DOHH2 (cell line): ENCODE measurements at regions not wholly inside any gene's neighbourhood (a gene's known extent, or its start where the extent isn't known, plus 50 kb on each side); places are given as distances from the start of the nearest gene placed in this dataset.

Experiments
- H3F3A ChIP-seq: fragments of 200-600 bp; sonication (generic), shearing (Covaris generic); 2 replicates; pipeline ENCODE4 v1.6.0; 2016; ENCODE audit warnings: antibody characterized with exemption, mild to moderate bottlenecking; ENCODE audit not compliant: control insufficient read depth, insufficient read depth
- H3K27ac ChIP-seq: fragments of 200-600 bp; sonication (generic); 2 replicates; pipeline ENCODE4 v1.5.1; 2014; ENCODE audit warnings: low read depth, mild to moderate bottlenecking, low read length, moderate library complexity
- H3K27me3 ChIP-seq: fragments of 200-600 bp; sonication (generic); 2 replicates; pipeline ENCODE4 v1.6.1; 2014; ENCODE audit warnings: mild to moderate bottlenecking, low read length, mixed read lengths; ENCODE audit not compliant: control insufficient read depth
- H3K36me3 ChIP-seq: fragments of 200-600 bp; sonication (generic); 2 replicates; pipeline ENCODE4 v1.6.1; 2014; ENCODE audit warnings: mild to moderate bottlenecking, low read length, moderate library complexity, mixed read lengths; ENCODE audit not compliant: control insufficient read depth
- H3K4me1 ChIP-seq: fragments of 200-600 bp; sonication (generic); 2 replicates; pipeline ENCODE4 v1.6.1; 2014; ENCODE audit warnings: mild to moderate bottlenecking, low read length, mixed read lengths; ENCODE audit not compliant: control insufficient read depth
- H3K4me2 ChIP-seq: fragments of 200-600 bp; sonication (generic); 2 replicates; pipeline ENCODE4 v1.6.0; 2014; ENCODE audit warnings: mild to moderate bottlenecking, low read length, moderate library complexity
- H3K4me3 ChIP-seq: fragments of 200-600 bp; sonication (generic); 2 replicates; pipeline ENCODE4 v1.5.1; 2014; ENCODE audit warnings: mild to moderate bottlenecking, low read length, mixed read lengths
- H3K79me2 ChIP-seq: fragments of 200-600 bp; sonication (generic); 2 replicates; pipeline ENCODE4 v1.6.1; 2014; ENCODE audit warnings: mild to moderate bottlenecking, low read length, mixed read lengths; ENCODE audit not compliant: control insufficient read depth
- H3K9me2 ChIP-seq: fragments of 200-600 bp; sonication (generic); replicated peaks from 2 replicates; pipeline ENCODE4 v1.6.1; 2014; ENCODE audit warnings: mild to moderate bottlenecking, low read length, mixed read lengths; ENCODE audit not compliant: control insufficient read depth
- H3K9me3 ChIP-seq: fragments of 200-600 bp; sonication (generic); 2 replicates; pipeline ENCODE4 v1.6.1; 2014; ENCODE audit warnings: antibody characterized with exemption, low read length, mixed read lengths; ENCODE audit not compliant: control insufficient read depth, insufficient read depth
- H4K20me1 ChIP-seq: fragments of 200-600 bp; sonication (generic); 2 replicates; pipeline ENCODE4 v1.6.0; 2014; ENCODE audit warnings: low read depth, mild to moderate bottlenecking, antibody characterized with exemption, low read length, moderate library complexity; ENCODE audit not compliant: control insufficient read depth, insufficient read depth
- CTCF ChIP-seq: fragments of 200-600 bp; sonication (generic); IDR thresholded peaks from one replicate; pipeline ENCODE4 v1.5.1; 2014; ENCODE audit warnings: antibody characterized with exemption, mild to moderate bottlenecking, low read depth, low read length; ENCODE audit not compliant: poor library complexity, severe bottlenecking
- EZH2phosphoT487 ChIP-seq: fragments of 200-600 bp; sonication (generic); IDR thresholded peaks from 2 replicates; pipeline ENCODE4 v1.6.1; 2017; ENCODE audit warnings: borderline replicate concordance, mild to moderate bottlenecking, antibody characterized with exemption, low read length, moderate library complexity, mixed read lengths

GRCh38 chr7:63117-63480, 129.3 kb upstream of the FAM20C start:
- H3K79me2 ChIP-seq: no peaks in the 10 kb centered on the region
- no peaks in the 10 kb centered on the region for H3K36me3 ChIP-seq
- TF ChIP-seq EZH2phosphoT487 (no peak), CTCF (no peak)
- no peak overlapping the region for H3K4me3 ChIP-seq
- no peaks in the 10 kb centered on the region for H4K20me1 ChIP-seq
- no peak overlapping the region for H3K27ac ChIP-seq
- H3K9me3 ChIP-seq: no peaks in the 10 kb centered on the region
- H3K4me1 ChIP-seq: peaks cover 3% of the 10 kb centered on the region; the same call in 1 of the 2 replicates
- H3K27me3 ChIP-seq: no peaks in the 10 kb centered on the region
- no peak overlapping the region for H3K4me2 ChIP-seq
- H3F3A ChIP-seq: no peaks in the 10 kb centered on the region
- no peaks in the 10 kb centered on the region for H3K9me2 ChIP-seq

- peaks cover 3% of the 10 kb centered on the region; the same call in 1 of the 2 replicates for H3K4me1 ChIP-seq
- H4K20me1 ChIP-seq: no peaks in the 10 kb centered on the region
- no peak for TF ChIP-seq CTCF
- TF ChIP-seq EZH2phosphoT487: no peak
- H3K9me2 ChIP-seq: no peaks in the 10 kb centered on the region
- no peak overlapping the region for H3K4me2 ChIP-seq
- H3F3A ChIP-seq: no peaks in the 10 kb centered on the region
- no peaks in the 10 kb centered on the region for H3K27me3 ChIP-seq
- H3K9me3 ChIP-seq: no peaks in the 10 kb centered on the region
- H3K27ac ChIP-seq: no peak overlapping the region
- H3K4me3 ChIP-seq: no peak overlapping the region
- H3K79me2 ChIP-seq: no peaks in the 10 kb centered on the region
- H3K36me3 ChIP-seq: no peaks in the 10 kb centered on the region
Measured at GRCh38 chr7:63521-64021, 128.8 kb upstream of the FAM20C start.

GRCh38 chr7:64098-64915, 128.1 kb upstream of the FAM20C start:
- TF ChIP-seq CTCF (peak; percentile 54), EZH2phosphoT487 (no peak)
- no peaks in the 10 kb centered on the region for H3K36me3 ChIP-seq
- no peak overlapping the region for H3K27ac ChIP-seq

More at GRCh38 chr7:64098-64915, 128.1 kb upstream of the FAM20C start:
- no peaks in the 10 kb centered on the region for H3K27me3 ChIP-seq
- peaks cover 3% of the 10 kb centered on the region; the same call in 1 of the 2 replicates for H3K4me1 ChIP-seq
- H3K79me2 ChIP-seq: no peaks in the 10 kb centered on the region
- H3K4me3 ChIP-seq: no peak overlapping the region
- H4K20me1 ChIP-seq: no peaks in the 10 kb centered on the region
- H3K9me2 ChIP-seq: no peaks in the 10 kb centered on the region
- H3F3A ChIP-seq: no peaks in the 10 kb centered on the region
- H3K9me3 ChIP-seq: no peaks in the 10 kb centered on the region
- no peak overlapping the region for H3K4me2 ChIP-seq
